Prostate gland (tissue), 2 donors: ENCODE measurements at regions not wholly inside any gene's neighbourhood (a gene's known extent, or its start where the extent isn't known, plus 50 kb on each side); places are given as distances from the start of the nearest gene placed in this dataset.

ENCODE experiments used
- DNase-seq: peaks from one replicate; pipeline ENCODE4 v3.0.0-alpha.2; 2019; ENCODE audit warnings: low spot score
- H3K27ac ChIP-seq, 2 donors: fragments of 200-600 bp; sonication (generic); 2 replicates each; pipeline ENCODE4 v1.5.1; 2017 to 2019
- H3K27me3 ChIP-seq: fragments of 200-600 bp; sonication (generic); replicated peaks from 2 replicates; pipeline ENCODE4 v1.5.1; 2019; ENCODE audit not compliant: insufficient read depth
- H3K36me3 ChIP-seq, 2 donors: fragments of 200-600 bp; sonication (generic); 1 replicate in 1 of 2; 2 replicates in 1 of 2; pipeline versions ENCODE4 v1.5.1 to v1.8.1; 2017 to 2019
- H3K4me1 ChIP-seq: fragments of 200-600 bp; sonication (generic); replicated peaks from 2 replicates; pipeline ENCODE4 v1.5.1; 2019
- H3K4me3 ChIP-seq, 2 donors: fragments of 200-600 bp; sonication (generic); 2 replicates each; pipeline ENCODE4 v1.5.1; 2017 to 2019
- H3K9me3 ChIP-seq: fragments of 200-600 bp; sonication (generic); 2 replicates; pipeline ENCODE4 v1.5.1; 2017
- POLR2A ChIP-seq: fragments of 450-650 bp; IDR thresholded peaks from one replicate; pipeline ENCODE4 v1.6.1; 2016; ENCODE audit warnings: antibody characterized with exemption, mild to moderate bottlenecking
- POLR2AphosphoS5 ChIP-seq: sonication (generic); formaldehyde crosslinking; IDR thresholded peaks from one replicate; pipeline ENCODE4 v1.6.1; 2017; ENCODE audit warnings: antibody characterized with exemption
- WGBS: methylation state at CpG from one replicate; pipeline ENCODE4 v1.1.5; 2018; 5-methylcytosine and 5-hydroxymethylcytosine counted together
- intact Hi-C: fragments of 100-400 bp; cut with DNase I; formaldehyde crosslinking; loops from one replicate; pipeline ENCODE4 v1.14.2; 2022
- TF ChIP-seq, protein P1 (sequence below), 4 experiments: fragments of 200-600 bp in 2 of 4; fragments of 450-650 bp in 2 of 4; sonication (generic) in 2 of 4; IDR thresholded peaks; 1 replicate in 3 of 4; 2 replicates in 1 of 4; pipeline ENCODE4 v1.5.1; 2016 to 2019; ENCODE audit warnings: antibody characterized with exemption in 4 of 4, mild to moderate bottlenecking in 2 of 4, moderate library complexity in 2 of 4

DNA sequence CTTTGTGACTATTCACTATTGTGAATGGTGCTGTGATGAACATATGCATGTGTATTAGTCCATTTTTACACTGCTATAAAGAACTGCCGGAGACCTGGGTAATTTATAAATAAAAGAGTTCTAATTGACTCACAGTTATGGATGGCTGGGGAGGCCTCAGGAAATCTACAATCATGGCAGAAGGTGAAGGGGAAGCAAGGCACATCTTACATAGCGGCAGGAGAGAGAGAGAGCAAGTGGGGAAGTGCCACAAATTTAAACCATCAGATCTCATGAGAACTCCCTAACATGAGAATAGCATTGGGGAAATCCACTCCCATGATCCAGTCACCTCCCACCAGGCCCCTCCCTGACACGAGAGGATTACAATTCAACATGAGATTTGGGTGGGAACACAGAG, 90.8 kb downstream of the ATP23 start:
- DNase-seq = no peak
- H3K4me3 ChIP-seq = no peak overlapping the region
- no peaks in the 10 kb centered on the region for H3K27me3 ChIP-seq
- intact Hi-C loops = no loop called here
- no peaks in the 10 kb centered on the region for H3K36me3 ChIP-seq
- H3K27ac ChIP-seq = no peak overlapping the region
- TF ChIP-seq, protein P1, sequence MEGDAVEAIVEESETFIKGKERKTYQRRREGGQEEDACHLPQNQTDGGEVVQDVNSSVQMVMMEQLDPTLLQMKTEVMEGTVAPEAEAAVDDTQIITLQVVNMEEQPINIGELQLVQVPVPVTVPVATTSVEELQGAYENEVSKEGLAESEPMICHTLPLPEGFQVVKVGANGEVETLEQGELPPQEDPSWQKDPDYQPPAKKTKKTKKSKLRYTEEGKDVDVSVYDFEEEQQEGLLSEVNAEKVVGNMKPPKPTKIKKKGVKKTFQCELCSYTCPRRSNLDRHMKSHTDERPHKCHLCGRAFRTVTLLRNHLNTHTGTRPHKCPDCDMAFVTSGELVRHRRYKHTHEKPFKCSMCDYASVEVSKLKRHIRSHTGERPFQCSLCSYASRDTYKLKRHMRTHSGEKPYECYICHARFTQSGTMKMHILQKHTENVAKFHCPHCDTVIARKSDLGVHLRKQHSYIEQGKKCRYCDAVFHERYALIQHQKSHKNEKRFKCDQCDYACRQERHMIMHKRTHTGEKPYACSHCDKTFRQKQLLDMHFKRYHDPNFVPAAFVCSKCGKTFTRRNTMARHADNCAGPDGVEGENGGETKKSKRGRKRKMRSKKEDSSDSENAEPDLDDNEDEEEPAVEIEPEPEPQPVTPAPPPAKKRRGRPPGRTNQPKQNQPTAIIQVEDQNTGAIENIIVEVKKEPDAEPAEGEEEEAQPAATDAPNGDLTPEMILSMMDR (IDR thresholded peaks at IDR 0.05) = no peak
- TF ChIP-seq POLR2AphosphoS5 (no peak), POLR2A (no peak)
- WGBS = 87% methylated on average over 3 of the region's 3 CpGs
- no peaks in the 10 kb centered on the region for H3K4me1 ChIP-seq
- H3K9me3 ChIP-seq = no peaks in the 10 kb centered on the region

DNA sequence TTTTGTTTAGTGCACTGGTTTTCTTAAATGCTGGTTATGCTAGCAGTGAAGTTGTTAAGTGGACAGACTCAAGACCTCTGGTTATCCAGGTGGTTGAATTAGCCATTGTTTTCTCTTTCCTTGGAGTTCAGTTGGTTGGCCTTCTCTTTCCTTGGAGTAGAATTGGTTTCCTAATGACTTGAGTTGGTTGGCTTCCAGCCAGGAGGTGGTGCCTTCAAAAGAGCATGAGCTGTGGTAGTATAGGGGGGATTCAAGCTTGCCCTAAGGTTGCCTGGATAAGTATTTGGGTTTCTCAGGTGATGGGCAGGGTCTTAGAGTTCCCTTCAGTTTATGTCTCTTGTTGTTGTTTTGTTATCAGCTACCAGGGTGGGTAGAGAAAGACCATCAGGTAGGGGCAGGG, 92.5 kb downstream of the ATP23 start:
- H3K36me3 ChIP-seq = no peaks in the 10 kb centered on the region
- H3K4me3 ChIP-seq = no peak overlapping the region
- no peaks in the 10 kb centered on the region for H3K4me1 ChIP-seq
- DNase-seq = no peak
- H3K27ac ChIP-seq = peak overlapping the region; percentile 41 to 60
- TF ChIP-seq POLR2AphosphoS5 (no peak), POLR2A (no peak)
- TF ChIP-seq, protein P1 (IDR thresholded peaks at IDR 0.05) = no peak
- H3K9me3 ChIP-seq = no peaks in the 10 kb centered on the region
- intact Hi-C loops = no loop called here
- H3K27me3 ChIP-seq = no peaks in the 10 kb centered on the region

DNA sequence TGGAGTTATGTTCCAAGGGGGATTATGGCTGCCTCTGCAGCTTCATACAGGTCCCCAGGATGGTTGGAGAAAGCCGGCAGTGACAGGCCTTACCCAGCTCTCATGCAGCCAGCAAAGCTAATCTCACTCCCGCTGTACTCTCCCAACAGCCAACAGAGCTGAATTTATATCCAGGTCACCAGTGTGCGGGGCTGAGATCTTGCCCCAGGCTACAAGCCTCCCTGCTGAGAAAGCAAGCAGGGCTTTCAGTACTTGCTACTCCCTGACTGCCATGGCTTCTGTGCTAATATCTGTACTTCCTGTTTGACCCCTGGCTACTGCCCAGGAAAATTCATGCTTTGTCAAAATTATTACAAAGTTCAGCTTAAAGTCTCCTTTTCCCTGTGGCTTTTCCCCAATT, 92.9 kb downstream of the ATP23 start:
- intact Hi-C loops = no loop called here
- H3K4me1 ChIP-seq = no peaks in the 10 kb centered on the region
- peak overlapping the region; percentile 41 to 60 for H3K27ac ChIP-seq
- no peak overlapping the region for H3K4me3 ChIP-seq
- no peak for DNase-seq
- H3K9me3 ChIP-seq = no peaks in the 10 kb centered on the region
- 73% methylated on average over 3 of the region's 3 CpGs for WGBS
- H3K27me3 ChIP-seq = no peaks in the 10 kb centered on the region
- no peaks in the 10 kb centered on the region for H3K36me3 ChIP-seq
- no peak for TF ChIP-seq POLR2A
- TF ChIP-seq, protein P1 (IDR thresholded peaks at IDR 0.05) = no peak
- no peak for TF ChIP-seq POLR2AphosphoS5

DNA sequence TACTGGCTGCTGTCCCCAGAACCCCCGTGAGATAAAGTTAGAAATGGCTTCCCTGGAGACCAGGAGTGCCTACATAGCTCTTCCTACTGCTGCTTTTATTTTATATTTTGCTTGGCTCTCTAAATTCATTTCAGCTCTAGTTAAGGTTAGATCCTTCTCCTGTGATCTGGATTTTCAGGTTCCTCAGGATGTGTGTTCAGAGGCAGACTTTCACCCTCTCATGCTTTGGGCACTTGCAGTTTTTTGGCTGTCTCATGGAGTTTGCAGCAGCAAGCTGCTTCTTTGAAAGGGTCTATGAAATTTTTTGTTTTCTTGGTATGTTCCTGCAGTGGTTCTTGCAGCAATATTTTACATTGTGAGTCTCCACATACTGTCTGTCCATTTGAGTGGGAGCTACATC, 93.3 kb downstream of the ATP23 start:
- H3K9me3 ChIP-seq = no peaks in the 10 kb centered on the region
- intact Hi-C loops = no loop called here
- DNase-seq = peak; percentile 10
- no peaks in the 10 kb centered on the region for H3K4me1 ChIP-seq
- no peak overlapping the region for H3K4me3 ChIP-seq
- WGBS = 22% methylated on average over 1 of the region's 1 CpG
- H3K27me3 ChIP-seq = no peaks in the 10 kb centered on the region
- peak overlapping the region; percentile 41 to 60 for H3K27ac ChIP-seq
- peak; percentile 31 for TF ChIP-seq POLR2AphosphoS5
- TF ChIP-seq, protein P1 (IDR thresholded peaks at IDR 0.05) = no peak
- no peaks in the 10 kb centered on the region for H3K36me3 ChIP-seq

DNA sequence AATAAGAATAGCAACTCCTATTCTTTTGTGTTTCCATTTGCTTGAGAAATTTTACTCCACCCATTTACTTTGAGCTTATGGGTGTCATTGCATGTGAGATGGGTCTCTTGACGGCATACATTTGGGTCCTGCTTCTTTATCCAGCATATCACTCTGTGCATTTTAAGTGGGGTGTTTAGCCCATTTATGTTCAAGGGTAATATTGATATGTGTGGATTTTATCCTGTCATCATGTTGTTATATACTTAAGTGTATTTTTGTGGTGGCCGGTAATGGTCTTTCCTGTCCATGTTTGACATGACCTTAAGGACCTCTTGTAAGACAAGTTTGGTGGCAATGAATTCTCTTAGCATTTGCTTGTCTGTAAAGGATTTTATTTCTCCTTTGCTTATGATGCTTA, 100.1 kb downstream of the ATP23 start:
- no peaks in the 10 kb centered on the region for H3K27me3 ChIP-seq
- intact Hi-C loops = no loop called here
- WGBS = 97% methylated on average over 2 of the region's 2 CpGs
- H3K9me3 ChIP-seq = no peaks in the 10 kb centered on the region
- H3K4me1 ChIP-seq = no peaks in the 10 kb centered on the region
- no peak for DNase-seq
- H3K4me3 ChIP-seq = no peak overlapping the region
- H3K36me3 ChIP-seq = no peaks in the 10 kb centered on the region
- H3K27ac ChIP-seq = no peak overlapping the region
- TF ChIP-seq POLR2AphosphoS5 (no peak), POLR2A (no peak)
- TF ChIP-seq, protein P1 (IDR thresholded peaks at IDR 0.05) = no peak
